ENCODE measurements at regions not wholly inside any gene's neighbourhood (a gene's known extent, or its start where the extent isn't known, plus 50 kb on each side); places are given as distances from the start of the nearest gene placed in this dataset.

DNA sequence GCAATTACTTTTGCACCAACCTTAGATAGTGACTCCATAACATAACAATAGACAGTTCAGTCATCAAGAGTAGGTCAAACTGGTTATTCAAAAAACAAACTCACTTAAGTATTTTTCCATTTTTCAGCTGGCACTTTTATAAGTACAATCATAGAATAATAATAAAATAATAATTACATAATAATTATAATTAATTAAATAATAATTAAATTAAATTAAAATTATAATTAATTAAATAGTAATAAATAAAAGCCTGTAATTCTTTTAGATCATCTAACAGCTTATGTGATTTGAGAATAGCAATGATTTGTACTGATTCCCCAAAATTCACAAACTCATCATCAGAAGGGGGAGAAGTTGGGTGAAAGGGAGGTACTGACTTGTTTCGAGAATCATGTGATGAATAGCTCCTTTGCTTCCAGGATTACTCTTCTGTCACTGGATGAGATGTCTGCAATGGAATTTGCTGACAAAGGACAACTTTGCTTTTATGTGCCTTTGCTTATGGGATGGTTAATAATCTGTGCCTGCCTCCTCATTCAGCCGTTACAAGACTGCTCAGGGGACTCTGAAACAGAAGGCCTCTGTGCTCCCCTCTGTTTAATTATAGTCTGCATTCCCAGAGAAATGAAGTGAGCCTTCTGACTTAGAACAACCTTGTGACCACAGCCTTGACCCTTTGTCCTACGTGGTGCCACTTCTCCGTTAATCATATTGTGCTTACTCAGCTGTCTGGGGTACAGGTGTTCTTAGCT, 104.8 kb upstream of the ENPEP start:
- DNase-seq (no peak), ATAC-seq (ENCODE audit: low FRiP score in 2 of 2) (no peak)
- no peaks in the 10 kb centered on the region for H3K9me3 ChIP-seq
- H3K27me3 ChIP-seq = no peaks in the 10 kb centered on the region
- no peak overlapping the region for H3K27ac ChIP-seq
- no peak for TF ChIP-seq POLR2A (IDR thresholded peaks at IDR 0.05)
- TF ChIP-seq, protein P1, sequence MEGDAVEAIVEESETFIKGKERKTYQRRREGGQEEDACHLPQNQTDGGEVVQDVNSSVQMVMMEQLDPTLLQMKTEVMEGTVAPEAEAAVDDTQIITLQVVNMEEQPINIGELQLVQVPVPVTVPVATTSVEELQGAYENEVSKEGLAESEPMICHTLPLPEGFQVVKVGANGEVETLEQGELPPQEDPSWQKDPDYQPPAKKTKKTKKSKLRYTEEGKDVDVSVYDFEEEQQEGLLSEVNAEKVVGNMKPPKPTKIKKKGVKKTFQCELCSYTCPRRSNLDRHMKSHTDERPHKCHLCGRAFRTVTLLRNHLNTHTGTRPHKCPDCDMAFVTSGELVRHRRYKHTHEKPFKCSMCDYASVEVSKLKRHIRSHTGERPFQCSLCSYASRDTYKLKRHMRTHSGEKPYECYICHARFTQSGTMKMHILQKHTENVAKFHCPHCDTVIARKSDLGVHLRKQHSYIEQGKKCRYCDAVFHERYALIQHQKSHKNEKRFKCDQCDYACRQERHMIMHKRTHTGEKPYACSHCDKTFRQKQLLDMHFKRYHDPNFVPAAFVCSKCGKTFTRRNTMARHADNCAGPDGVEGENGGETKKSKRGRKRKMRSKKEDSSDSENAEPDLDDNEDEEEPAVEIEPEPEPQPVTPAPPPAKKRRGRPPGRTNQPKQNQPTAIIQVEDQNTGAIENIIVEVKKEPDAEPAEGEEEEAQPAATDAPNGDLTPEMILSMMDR (IDR thresholded peaks at IDR 0.05) = no peak
- no peak for TF ChIP-seq POLR2AphosphoS5 (IDR thresholded peaks at IDR 0.05)
- TF ChIP-seq EP300 (IDR thresholded peaks at IDR 0.05) = no peak
- H3K4me1 ChIP-seq = no peaks in the 10 kb centered on the region
- no peaks in the 10 kb centered on the region for H3K36me3 ChIP-seq
- 62 to 68% methylated on average over 4 of the region's 4 CpGs for WGBS, 2 donors
- no peak overlapping the region for H3K4me3 ChIP-seq

DNA sequence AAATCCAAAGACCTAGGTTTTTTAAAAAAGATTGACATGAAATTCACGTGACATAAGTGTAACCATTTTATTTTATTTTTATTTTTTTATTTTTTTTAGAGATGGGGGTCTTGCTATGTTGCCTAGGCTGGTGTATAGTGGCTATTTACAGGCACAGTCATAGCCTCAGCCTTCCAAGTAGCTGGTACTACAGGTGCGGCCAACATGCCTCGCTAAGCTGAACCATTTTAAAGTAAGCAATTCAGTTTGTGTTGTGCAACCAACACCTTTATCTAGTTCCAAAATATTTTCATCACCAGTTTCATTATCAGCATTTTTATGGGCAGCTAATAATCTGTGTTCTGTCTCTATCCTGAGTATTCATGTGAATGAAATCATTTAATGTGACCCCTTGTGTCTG, 107.5 kb upstream of the ENPEP start:
- Histone ChIP-seq H3K4me1 (no peaks in the 10 kb centered on the region), H3K27ac (no peak overlapping the region), H3K4me3 (no peak overlapping the region), H3K36me3 (no peaks in the 10 kb centered on the region), H3K9me3 (no peaks in the 10 kb centered on the region), H3K27me3 (no peaks in the 10 kb centered on the region)
- WGBS, 2 donors = 80 to 85% methylated on average over 3 of the region's 3 CpGs
- no peak for DNase-seq
- TF ChIP-seq POLR2AphosphoS5 (IDR thresholded peaks at IDR 0.05) = no peak
- TF ChIP-seq, protein P1 (IDR thresholded peaks at IDR 0.05) = no peak
- TF ChIP-seq POLR2A (IDR thresholded peaks at IDR 0.05) = no peak
- TF ChIP-seq EP300 (IDR thresholded peaks at IDR 0.05) = no peak
- no peak for ATAC-seq (ENCODE audit: low FRiP score in 2 of 2)

DNA sequence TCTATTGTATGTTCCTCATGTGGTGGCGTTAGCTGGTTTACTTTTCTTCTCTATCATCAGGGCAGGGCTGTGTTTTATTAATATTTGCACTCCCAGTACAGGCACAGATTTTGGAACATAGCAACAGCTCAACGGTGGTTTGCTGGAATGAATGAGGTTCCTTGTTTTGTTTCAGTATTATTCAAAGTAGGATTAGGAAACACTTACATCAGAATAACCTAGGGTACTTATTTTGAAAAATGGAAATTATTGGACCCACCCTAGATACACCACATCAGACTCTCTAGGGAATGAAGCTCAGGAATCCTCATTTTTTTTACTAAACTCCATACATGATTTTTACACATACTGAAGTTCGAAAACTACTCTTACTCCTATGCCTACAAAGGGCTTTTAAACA, 108.8 kb upstream of the ENPEP start:
- H3K9me3 ChIP-seq = no peaks in the 10 kb centered on the region
- H3K4me1 ChIP-seq = no peaks in the 10 kb centered on the region
- no peaks in the 10 kb centered on the region for H3K27me3 ChIP-seq
- no peak overlapping the region for H3K27ac ChIP-seq
- no peaks in the 10 kb centered on the region for H3K36me3 ChIP-seq
- DNase-seq (no peak), ATAC-seq (ENCODE audit: low FRiP score in 2 of 2) (no peak)
- TF ChIP-seq, protein P1 (IDR thresholded peaks at IDR 0.05) = no peak
- WGBS, 2 donors = 80 to 81% methylated on average over 3 of the region's 3 CpGs
- no peak overlapping the region for H3K4me3 ChIP-seq

DNA sequence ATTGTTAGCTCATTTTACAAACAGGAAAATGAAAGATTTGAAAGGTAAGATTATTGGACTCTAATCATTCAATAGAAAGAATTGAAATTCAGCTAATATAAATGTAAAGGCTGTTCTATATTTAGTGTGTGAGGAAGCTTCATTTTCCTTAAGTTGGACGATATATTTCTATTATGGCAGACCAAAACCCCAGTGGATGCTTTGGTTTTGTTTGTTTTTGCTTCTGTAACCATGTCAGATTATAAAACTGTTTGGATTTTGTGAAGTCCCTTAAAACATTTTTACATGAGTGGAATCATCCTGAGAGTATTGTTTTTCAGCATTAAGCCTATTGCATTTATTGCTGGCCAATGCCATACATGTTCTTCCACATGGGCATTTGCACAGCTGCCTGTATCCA, 110.2 kb upstream of the ENPEP start:
- no peak overlapping the region for H3K4me3 ChIP-seq
- 54 to 76% methylated on average over 1 of the region's 1 CpG for WGBS, 2 donors

More for the DNA sequence above, 110.2 kb upstream of the ENPEP start:
- Histone ChIP-seq H3K36me3 (no peaks in the 10 kb centered on the region), H3K27me3 (no peaks in the 10 kb centered on the region), H3K4me1 (no peaks in the 10 kb centered on the region), H3K9me3 (no peaks in the 10 kb centered on the region), H3K27ac (no peak overlapping the region)
- TF ChIP-seq EP300 (IDR thresholded peaks at IDR 0.05) (no peak), POLR2AphosphoS5 (IDR thresholded peaks at IDR 0.05) (no peak), POLR2A (IDR thresholded peaks at IDR 0.05) (no peak)
- TF ChIP-seq, protein P1 (IDR thresholded peaks at IDR 0.05) = no peak
- ATAC-seq (ENCODE audit: low FRiP score in 2 of 2) (no peak), DNase-seq (no peak)
